Bronchial epithelial cell (primary cell): ENCODE measurements at regions not wholly inside any gene's neighbourhood (a gene's known extent, or its start where the extent isn't known, plus 50 kb on each side); places are given as distances from the start of the nearest gene placed in this dataset.

Experiments
- DNase-seq: peaks from one replicate; pipeline ENCODE4 v3.0.0-alpha.2; 2010; ENCODE audit warnings: low read depth
- FAIRE-seq: peaks from 2 replicates; lab custom pipeline; 2011; peaks lifted over from hg19 to GRCh38; lab: Jason Lieb, UNC
- H3K27me3 ChIP-seq: 2 replicates; pipeline ENCODE4 v1.5.1; 2011; ENCODE audit warnings: low read length; ENCODE audit not compliant: control insufficient read depth, insufficient read depth
- H3K36me3 ChIP-seq: 2 replicates; pipeline ENCODE4 v1.5.1; 2011; ENCODE audit warnings: low read length; ENCODE audit not compliant: control insufficient read depth, insufficient read depth
- H3K4me3 ChIP-seq: 2 replicates; pipeline ENCODE4 v1.5.1; 2011; ENCODE audit warnings: mild to moderate bottlenecking, low read depth, low read length, control low read depth
- CTCF ChIP-seq: IDR thresholded peaks from 2 replicates; pipeline ENCODE4 v1.5.1; 2011; ENCODE audit warnings: mild to moderate bottlenecking, moderate library complexity, low read length, control low read depth, inconsistent platforms; ENCODE audit not compliant: insufficient read depth, severe bottlenecking

GRCh38 chr4:100938698-100939097 is 408.6 kb downstream of the PPP3CA start:
- DNase-seq, result no peak
- Histone ChIP-seq H3K27me3 (no peaks in the 10 kb centered on the region), H3K4me3 (no peak overlapping the region), H3K36me3 (no peaks in the 10 kb centered on the region)
- TF ChIP-seq CTCF, result no peak
- no peak for FAIRE-seq

- Histone ChIP-seq H3K4me3 (no peak overlapping the region), H3K27me3 (no peaks in the 10 kb centered on the region), H3K36me3 (no peaks in the 10 kb centered on the region)
- TF ChIP-seq CTCF, result no peak
- DNase-seq (no peak), FAIRE-seq (no peak)
Observed at GRCh38 chr4:100936661-100937375, 410.5 kb downstream of the PPP3CA start.

GRCh38 chr4:100935090-100935489 is 412.2 kb downstream of the PPP3CA start:
- TF ChIP-seq CTCF, result peak; percentile 51
- DNase-seq (peak; percentile 32), FAIRE-seq (no peak)
- Histone ChIP-seq H3K4me3 (no peak overlapping the region), H3K27me3 (no peaks in the 10 kb centered on the region), H3K36me3 (no peaks in the 10 kb centered on the region)

- FAIRE-seq, result peak; percentile 28
- no peaks in the 10 kb centered on the region for H3K36me3 ChIP-seq
- peak; percentile 29 for DNase-seq
- no peak for TF ChIP-seq CTCF
- H3K4me3 ChIP-seq, result no peak overlapping the region
- no peaks in the 10 kb centered on the region for H3K27me3 ChIP-seq
Observed at GRCh38 chr4:100933628-100934027, 413.7 kb downstream of the PPP3CA start.

- Histone ChIP-seq H3K27me3 (no peaks in the 10 kb centered on the region), H3K4me3 (no peak overlapping the region), H3K36me3 (no peaks in the 10 kb centered on the region)
- no peak for TF ChIP-seq CTCF
- FAIRE-seq (no peak), DNase-seq (no peak)
Observed at GRCh38 chr4:100929758-100930157, 411.9 kb upstream of the EMCN start.

- DNase-seq (no peak), FAIRE-seq (no peak)
- Histone ChIP-seq H3K27me3 (no peaks in the 10 kb centered on the region), H3K4me3 (no peak overlapping the region), H3K36me3 (no peaks in the 10 kb centered on the region)
- no peak for TF ChIP-seq CTCF
Observed at GRCh38 chr4:100929135-100929534, 411.3 kb upstream of the EMCN start.
